ENCODE measurements at regions not wholly inside any gene's neighbourhood (a gene's known extent, or its start where the extent isn't known, plus 50 kb on each side); places are given as distances from the start of the nearest gene placed in this dataset.
A peak's percentile ranks its signal among the peaks of the same experiment; 100 is the strongest.

- no peak for TF ChIP-seq NRF1 (conservative IDR thresholded peaks at IDR 0.05 in 1 of 2, IDR thresholded peaks at IDR 0.05 in 1 of 2)
- no peak for TF ChIP-seq RCOR1 (IDR thresholded peaks at IDR 0.05; ENCODE audit: borderline replicate concordance in 1 of 2, low read depth in 2 of 2, low read length in 2 of 2)
- no peak for TF ChIP-seq EZH2 (IDR thresholded peaks at IDR 0.05; ENCODE audit: borderline replicate concordance, low read depth, low read length)
- peak in 1 of 2 experiments; percentile 21; a peak in 1 of 4 replicates for TF ChIP-seq RAD21 (CRISPR knock-in tag; conservative IDR thresholded peaks at IDR 0.05 in 1 of 2, IDR thresholded peaks at IDR 0.05 in 1 of 2)
- TF ChIP-seq HIVEP1 (CRISPR knock-in tag; IDR thresholded peaks at IDR 0.05): no peak
- no peak for TF ChIP-seq MAFK (IDR thresholded peaks at IDR 0.05; ENCODE audit: low read length)
- TF ChIP-seq TAF7 (tag; IDR thresholded peaks at IDR 0.05): no peak
- TF ChIP-seq, protein P1, sequence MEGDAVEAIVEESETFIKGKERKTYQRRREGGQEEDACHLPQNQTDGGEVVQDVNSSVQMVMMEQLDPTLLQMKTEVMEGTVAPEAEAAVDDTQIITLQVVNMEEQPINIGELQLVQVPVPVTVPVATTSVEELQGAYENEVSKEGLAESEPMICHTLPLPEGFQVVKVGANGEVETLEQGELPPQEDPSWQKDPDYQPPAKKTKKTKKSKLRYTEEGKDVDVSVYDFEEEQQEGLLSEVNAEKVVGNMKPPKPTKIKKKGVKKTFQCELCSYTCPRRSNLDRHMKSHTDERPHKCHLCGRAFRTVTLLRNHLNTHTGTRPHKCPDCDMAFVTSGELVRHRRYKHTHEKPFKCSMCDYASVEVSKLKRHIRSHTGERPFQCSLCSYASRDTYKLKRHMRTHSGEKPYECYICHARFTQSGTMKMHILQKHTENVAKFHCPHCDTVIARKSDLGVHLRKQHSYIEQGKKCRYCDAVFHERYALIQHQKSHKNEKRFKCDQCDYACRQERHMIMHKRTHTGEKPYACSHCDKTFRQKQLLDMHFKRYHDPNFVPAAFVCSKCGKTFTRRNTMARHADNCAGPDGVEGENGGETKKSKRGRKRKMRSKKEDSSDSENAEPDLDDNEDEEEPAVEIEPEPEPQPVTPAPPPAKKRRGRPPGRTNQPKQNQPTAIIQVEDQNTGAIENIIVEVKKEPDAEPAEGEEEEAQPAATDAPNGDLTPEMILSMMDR (IDR thresholded peaks at IDR 0.05 in 2 of 3, conservative IDR thresholded peaks at IDR 0.05 in 1 of 3; ENCODE audit: insufficient read depth in 2 of 3, low read depth in 1 of 3, low read length in 3 of 3): 0 out of 6 replicates have a peak, but pooled peaks of 1 of the 3 experiments have one; percentile 2
- TF ChIP-seq PCBP1 (IDR thresholded peaks at IDR 0.05; ENCODE audit: low read depth, low read length, poor library complexity, severe bottlenecking): no peak
- TF ChIP-seq TEAD4 (IDR thresholded peaks at IDR 0.05; ENCODE audit: low read length): no peak
- TF ChIP-seq TEAD4 (CRISPR knock-in tag; IDR thresholded peaks at IDR 0.05; ENCODE audit: borderline replicate concordance): no peak
- no peak for TF ChIP-seq RFX1 (IDR thresholded peaks at IDR 0.05)
- no peak for TF ChIP-seq MEF2A (IDR thresholded peaks at IDR 0.05; ENCODE audit: control insufficient read depth, low read depth, low read length)
- no peak for TF ChIP-seq ZBTB33 (CRISPR knock-in tag; IDR thresholded peaks at IDR 0.05)
Measured at GRCh38 chr5:88113429-88113828, 155.2 kb downstream of the TMEM161B start.

All from K562 (cell line).